GM19452 (cell line): ENCODE measurements at regions not wholly inside any gene's neighbourhood (a gene's known extent, or its start where the extent isn't known, plus 50 kb on each side); places are given as distances from the start of the nearest gene placed in this dataset.

Experiments used
- ATAC-seq: cut with Tn5 transposase; IDR thresholded peaks from one replicate; pipeline ENCODE4 v1.9.1; 2021; ENCODE audit not compliant: unreplicated experiment

DNA sequence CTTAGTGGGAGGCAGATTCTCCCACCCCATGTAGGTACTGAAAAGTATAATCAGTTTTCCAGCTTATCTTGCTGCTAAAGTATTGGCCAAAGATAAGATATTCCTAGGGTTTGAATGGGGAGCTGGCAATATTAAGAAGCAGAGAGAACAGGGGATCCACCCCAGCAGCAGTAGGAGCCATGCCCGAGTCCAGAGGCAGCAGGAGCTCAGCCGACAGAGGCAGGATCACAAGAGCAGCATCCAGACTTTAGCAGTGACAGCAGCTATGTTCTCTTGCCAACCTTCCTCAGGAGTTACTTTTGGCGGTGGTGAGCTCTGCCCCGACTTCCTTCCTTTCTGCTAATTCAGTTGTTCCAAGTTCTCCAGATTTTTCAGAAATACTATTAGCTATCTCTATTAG, 224.5 kb downstream of the GADD45G start:
- no peak for ATAC-seq

DNA sequence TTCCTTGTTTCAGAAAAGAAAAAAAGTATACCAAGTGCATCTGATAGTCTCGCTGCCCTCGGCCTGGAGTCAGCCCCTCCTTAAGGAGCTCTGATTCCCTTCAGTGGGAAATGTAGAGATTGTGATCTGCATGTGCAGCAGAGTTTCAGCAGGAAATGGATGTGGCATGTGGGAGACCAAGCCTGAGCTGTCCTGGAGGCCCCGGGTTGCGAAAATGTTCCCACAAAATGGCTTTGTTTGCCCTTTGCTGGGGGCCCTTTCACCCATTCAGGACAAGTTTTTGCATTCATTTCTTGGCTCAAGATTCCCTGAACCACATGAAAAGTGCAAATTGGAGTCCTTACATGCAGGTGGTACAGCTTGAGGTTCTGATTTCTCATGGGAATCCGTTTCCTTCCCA, 230.9 kb downstream of the GADD45G start:
- ATAC-seq: no peak

DNA sequence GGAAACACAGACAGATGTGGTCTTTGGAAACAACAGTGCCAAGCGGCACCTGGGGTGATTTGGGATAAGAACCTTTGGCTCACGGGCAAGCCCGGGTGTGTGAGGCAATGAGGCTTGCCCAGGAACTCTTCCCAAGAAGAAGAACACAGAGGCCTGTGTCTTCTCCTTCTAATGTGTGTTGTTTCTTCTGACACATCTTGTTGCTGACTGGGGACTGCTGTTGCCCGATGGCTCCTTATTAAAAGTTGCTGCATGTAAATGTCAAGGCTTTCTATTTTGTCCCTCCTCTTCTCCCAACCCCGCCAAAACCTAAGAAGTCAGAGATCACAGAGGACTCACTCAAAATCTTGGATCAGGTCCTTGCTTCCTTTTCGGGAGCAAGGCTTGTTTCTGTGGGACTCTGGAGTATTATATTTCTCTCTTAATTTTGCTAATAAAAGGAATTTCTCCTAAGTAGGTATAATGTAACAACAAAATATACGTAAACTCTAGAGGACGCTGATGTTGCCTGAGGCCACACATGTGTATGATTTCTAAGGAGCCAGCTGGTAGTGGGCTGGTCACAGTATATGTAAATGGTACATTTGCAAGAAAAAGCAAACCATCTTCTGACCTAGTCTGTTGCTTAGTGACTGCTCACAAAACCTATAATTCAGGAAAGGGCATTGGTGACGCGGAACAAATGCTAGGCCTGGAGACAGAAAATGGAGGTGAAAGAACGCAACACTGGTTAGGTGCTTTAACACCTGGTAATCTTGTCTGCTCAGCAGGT, 232.5 kb downstream of the GADD45G start:
- ATAC-seq: no peak

DNA sequence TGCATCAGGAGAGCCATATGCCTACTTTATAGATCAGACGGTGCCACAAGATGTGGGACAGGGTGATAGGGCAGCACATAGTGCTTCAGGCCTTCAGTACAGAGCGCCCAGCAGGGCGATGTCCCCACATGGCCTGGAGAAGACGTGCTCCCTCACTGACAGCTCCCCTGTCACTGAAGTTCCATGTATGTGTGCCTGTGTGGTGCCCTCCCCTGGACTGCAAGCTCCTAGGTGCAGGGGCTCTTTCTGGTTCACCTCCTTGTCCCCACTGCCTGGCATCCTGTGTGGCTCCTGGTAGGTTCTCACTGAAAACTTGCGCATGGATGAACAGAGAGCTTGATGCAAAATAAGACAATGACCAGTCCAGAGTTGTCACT, 233.1 kb downstream of the GADD45G start:
- no peak for ATAC-seq

DNA sequence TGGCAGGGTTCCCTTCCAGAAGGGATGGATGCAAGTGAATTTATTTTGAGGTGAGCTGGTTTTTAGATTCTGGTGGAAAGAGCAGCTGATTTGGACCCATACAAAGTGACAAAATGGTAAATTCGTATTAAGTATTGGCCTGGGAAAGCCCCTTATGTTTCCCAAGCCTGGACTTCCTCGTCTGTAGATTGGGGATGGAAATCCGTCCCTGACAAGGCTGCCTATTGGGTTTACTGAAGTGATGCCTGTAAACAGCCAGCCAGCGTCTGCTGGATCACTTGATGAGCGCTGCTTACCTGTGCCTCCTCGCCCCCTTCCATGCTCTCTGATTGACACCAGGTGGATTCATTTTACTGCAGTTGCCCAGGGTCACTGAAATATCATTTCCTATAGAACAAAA, 233.8 kb downstream of the GADD45G start:
- no peak for ATAC-seq

DNA sequence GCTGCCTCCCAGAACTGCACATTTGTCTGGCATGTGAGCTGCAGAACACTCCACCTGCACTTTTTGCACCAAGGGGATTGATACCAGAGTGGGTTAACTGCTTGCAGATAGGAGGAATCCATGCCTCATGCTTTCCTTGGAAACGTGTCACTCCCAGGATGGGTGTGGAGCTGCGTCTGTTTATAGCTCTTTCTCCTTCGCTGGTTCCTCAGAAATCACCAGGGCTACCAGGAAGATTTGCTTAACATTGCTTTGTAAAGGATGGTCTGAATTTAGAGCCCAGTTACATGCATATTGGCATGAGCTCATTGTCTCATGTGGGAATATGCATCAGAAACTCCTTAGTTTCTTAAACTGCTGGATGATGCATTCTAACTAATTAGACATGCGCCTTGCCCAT, 234.6 kb downstream of the GADD45G start:
- no peak for ATAC-seq

DNA sequence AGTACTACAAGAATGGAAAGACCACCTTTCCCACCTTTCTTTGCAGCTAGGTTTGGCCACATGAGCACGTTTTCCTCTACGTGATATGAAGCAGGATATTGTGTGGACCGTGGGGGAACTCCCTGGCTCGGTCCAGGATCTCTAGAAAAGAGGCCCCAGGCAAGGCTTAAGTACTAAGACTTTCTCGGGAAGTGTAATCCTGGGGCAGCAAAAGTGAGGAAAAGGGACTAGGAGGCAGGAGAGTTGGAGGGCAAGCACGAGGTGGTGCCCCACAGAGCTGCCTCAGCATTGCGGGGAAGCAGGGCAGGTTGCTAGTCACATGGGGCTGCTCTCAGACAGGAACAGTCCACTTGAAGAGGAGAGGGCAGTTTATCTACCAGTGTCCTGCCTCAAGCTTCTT, 235.1 kb downstream of the GADD45G start:
- no peak for ATAC-seq

DNA sequence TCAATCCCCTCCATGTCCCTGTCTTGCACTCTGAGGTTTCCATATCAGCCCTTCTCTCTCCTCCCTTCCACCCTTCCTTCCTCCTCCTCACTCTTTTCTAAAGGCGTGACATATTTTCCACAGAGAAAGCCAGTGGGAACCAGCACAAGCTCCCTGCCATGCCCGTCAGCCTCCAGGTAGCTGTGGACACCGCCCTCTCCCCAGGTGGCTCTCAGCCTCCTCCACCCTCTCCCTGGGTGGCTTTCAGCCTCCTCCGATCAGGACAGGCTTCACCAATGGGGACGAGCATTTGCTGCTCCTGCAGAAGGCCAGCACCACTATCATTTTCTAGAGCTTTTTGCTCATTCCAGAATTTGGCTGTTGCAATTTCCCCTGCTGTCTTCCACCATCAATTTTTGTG, 236.6 kb downstream of the GADD45G start:
- no peak for ATAC-seq

DNA sequence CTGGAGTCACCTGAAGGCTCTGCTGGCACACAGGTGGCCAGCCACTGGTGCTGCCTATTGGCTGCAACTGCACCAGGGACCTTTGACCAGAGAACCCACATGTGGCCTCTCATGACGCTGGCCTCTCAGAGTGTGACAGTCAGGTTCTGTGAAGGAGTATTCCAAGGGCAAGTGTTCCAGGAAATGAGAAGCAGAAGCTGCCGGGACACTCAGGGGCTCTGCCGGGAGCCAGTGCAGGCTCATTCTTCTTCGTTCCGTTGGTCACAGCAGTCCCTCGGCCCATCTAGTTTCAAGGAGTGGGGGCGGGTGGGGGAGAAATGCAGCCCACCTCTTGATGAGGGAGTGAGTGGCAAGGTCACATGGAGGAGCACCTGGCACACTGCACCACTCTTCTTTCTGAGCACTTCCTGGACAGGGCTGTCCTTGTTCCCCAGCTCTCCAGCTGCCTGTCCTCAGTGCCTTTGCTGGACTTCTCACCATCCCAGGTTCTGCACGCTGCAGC, 237.5 kb downstream of the GADD45G start:
- ATAC-seq: no peak

DNA sequence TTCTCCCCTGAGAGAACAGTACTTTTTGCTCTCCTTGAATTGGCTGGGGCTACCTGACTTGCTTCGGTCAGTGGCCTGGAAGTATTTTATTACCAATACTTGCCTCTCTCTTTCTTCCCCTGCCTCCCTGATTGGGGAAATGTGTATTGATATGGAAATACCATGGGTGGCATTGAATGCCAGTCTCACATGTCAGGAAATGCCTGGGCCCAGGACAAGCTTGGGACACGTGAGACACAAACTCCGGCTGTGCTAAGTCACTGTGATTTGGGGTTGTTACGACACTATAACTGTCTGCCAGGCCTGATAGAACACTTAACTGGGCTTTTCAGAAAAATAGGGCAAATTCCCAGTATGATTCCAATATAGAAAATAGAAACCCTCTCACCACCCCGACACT, 238.3 kb downstream of the GADD45G start:
- ATAC-seq: no peak

DNA sequence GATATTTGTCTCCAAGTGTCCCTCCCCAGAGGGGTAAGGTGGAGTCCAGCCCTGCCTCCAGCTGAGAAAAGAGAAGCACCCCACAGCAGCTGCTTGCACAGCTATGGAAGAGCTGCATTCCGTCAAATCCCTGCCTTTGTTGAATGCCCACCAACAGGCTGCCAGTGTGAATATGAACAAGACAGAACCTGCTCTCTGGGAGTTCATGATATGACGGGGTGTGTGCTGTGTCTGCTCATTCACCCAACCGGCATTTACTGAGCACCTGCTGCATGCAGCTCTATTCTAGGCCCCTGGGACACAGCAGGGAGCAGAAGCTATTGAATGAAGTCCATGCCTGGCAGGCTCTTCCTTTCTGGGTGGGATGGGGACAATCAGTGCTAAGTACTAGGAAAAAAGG, 238.8 kb downstream of the GADD45G start:
- ATAC-seq: no peak

DNA sequence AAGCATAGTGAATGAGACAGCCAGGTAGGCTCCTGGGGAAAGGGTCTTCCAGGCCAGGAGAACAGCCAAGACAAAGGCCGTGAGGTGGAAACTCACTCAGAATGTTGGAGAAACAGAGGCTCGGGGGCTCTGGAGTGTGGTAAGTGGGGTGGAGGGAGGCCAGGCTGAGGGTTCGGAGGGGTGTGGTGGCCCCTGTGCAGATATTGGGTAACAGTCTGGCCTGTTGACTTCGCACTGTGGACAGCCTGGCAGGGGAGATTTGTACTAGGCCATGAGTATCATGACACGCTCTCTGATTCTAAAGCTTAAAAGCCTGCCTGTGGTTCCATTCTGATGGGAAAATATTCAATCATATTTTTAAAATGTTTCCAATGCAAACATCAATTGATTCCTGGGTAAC, 239.3 kb downstream of the GADD45G start:
- no peak for ATAC-seq

DNA sequence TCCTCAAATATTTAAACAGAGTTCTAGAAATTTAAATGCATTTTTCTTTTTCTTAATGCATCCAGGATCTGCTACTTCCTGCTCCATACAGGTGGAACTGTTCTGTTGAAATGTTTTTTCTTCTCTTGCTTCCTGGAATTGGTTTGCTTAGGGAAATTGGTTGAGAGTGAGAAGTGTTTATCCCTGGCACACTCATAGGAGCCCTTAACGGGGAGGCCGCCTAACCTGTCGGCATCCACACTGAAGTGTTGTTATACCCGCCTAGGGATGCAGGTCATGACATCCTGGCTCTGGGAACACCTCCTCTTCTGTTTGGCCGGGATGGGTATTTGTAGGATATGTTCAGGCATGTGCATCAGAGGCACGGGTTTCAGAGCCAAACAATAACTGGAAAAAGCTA, 239.7 kb downstream of the GADD45G start:
- ATAC-seq: no peak

DNA sequence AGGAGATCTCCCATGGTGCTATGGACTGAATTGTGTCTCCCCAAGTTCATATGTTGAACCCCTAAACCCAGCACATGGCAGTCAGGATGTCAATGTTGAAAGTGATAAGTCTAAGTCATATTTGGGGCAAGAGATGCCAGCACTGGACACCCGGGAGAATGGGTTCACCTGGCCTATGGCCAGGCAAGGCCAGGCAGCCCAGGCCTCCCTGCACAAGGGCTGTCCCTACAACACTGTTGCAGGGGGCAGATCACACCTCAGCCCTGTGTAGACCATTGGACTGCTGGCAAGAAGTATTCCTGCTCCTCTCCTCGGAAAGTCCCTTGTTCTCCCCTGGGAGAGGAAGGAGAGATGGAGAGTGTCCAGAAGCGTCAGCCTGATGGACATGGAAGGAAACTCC, 240.5 kb downstream of the GADD45G start:
- ATAC-seq: no peak

DNA sequence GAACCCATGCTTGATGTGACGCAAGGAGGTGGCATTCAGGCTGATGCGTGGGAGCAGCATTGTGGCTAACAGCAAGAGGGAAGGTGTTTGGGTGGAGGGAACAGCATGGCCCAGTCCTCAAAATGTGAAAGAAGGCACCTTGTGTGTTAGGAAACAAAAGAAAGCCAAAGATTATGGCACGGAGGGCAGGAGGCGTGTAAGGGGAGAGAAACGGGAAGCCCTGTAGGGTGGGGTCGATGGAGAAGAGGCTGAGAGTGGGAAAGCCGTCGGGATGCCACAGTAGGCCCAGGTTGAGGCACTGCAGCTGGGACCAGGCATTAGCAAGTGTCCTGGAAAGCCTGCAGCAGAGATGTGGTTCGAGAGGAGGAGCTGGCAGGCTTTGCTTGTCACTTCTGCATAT, 241.1 kb downstream of the GADD45G start:
- ATAC-seq: no peak

DNA sequence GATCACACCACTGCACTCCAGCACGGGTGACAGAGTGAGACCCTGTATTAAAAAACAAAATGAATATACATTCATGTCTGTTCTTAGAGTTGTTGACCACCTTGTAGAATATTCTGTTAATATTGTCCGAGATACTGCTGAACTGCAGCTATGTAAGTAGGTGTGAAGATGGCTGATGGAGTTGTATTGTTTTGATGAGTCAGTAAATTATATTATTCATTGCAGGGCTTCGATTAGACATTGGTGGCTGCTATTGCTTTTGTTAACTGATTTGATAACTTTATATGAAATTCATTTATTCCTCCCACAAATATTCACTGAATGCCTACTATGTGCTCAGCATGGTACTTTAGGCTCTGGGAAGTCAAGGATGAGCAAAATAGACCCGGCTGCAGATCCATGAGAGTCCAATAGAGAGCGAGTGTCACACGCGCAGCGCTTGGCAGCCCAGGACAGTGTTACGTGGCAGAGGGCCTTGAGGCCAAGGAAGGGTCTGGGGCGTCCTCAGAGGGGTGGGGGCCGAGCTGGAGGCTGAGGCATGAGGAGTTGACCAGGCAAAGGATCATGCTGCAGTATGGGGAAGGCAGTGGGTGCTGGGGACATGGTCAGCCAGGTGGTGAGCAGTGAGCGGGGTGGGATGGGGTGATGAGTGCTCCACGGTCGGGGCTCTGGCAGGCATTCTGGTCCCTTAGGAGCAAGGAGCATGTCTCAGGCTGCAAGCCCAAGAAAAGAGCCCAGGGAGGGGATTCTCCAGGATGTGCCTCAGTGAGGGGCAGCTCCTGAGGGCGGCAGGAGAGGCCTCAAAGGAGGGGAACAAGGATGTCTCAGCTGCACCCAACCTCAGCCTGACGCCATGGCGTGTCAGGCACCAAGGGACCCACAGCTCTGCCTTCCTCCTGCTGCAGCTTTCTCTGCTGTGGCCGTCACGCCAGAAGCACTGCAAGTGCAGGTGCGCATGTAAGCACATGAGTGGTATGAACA, 243.5 kb downstream of the GADD45G start:
- no peak for ATAC-seq

DNA sequence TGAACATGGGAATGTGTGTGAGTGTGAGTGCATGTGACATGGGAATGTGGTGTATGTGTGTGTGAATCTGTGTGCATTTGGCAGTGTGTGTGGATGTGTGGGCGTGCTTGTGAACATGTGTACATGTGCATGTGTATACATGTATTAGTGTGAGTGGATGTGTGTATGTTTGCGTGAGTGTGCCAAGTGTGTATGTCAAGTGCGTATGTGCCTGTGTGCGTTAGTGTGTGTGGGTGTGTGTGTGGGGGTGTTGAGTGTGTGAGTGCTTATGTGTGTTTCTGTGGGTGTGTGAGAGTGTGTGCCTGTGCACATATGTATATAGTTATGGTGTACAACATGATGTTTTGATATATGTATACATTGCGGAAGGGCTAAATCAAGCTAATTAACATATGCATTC, 244.3 kb downstream of the GADD45G start:
- ATAC-seq: no peak

DNA sequence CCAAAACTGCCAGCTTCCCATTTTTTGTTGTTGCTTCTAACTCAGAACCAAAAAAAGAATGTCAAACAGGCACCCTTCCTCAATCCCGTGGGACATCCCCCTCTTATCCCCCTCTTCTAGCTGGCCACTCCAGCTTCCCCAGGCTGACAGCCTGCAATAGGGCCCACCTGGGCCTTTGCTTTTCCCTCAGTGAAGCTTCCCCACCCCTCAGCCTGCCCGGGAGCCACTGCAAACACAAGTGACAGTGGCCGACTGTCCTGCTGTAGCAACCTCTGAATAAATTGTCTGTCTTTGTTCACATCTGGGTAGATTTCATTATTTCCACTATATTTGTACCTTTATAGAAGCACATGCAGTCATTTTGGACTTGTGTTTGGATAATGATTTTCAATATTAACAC, 245.3 kb downstream of the GADD45G start:
- no peak for ATAC-seq

DNA sequence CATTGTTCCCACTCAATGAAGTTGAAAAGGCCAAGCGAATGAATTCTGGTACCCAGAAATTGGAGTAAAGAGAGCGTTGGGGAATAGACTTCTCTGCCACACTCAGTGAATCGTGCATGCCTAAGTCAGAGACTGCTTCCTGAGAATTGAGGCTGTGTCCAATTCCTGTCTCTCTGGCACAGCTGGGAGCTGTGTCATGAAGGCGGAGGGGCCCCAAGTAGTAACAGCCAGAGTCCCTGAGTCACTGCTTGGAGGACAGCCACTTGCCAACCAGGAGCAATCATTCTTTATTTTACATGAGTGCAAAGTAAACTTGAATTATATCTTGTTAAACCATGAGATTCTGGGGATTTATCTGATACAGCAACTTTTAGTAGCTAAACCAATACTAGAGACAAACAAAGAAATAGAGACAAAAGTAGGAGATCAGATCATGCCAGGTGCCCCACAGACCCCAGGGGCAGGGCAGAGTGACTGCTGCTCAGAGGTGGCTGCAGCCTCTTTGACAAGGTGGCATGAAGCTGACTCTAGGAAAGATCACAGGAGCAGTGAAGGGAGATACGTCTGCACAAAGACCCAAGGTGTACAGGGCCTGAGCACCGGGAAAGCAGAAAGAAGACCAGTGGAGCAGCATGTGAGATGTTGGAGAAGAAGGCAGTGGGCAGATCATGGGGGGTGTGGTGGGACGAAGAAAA, 246.0 kb downstream of the GADD45G start:
- no peak for ATAC-seq

DNA sequence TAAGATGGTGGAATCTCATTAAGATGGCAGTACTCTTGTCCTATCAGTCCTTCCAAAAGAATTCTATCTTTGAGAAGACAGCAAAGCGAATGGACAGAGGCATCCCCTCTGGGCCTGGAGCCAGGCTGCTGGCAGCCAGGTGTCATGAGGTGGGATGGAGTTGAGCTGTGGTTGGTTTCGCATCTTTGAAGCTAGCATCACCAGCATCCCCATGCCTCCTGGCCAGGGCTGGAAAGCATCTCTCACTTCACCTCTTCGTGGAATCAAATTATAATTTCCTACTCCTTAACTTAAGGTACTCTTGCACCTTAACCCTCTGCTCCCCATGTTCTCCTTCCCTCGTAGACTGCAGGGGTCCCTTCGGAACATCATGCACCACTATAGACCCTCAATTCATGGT, 248.3 kb downstream of the GADD45G start:
- no peak for ATAC-seq

DNA sequence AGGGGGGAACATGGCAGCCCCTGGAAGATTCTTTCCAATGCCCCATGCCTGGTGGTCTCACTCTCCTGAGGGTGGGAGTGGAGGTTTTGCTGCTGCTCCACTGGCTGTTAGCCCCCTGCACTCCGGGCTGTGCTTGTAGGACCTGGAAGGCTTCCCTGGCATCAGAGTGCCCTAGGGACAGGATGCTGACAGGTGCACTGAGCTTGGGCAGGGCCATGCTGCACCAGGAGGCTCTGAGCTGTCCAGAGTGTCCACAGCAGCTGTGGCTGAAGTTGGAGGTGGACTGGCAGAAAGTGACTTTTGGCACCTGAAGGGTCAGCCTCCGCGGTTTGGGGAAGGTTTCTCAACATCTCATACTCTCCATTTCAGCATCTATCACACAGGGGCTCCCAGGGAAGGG, 249.1 kb downstream of the GADD45G start:
- no peak for ATAC-seq
